ENCODE measurements at regions not wholly inside any gene's neighbourhood (a gene's known extent, or its start where the extent isn't known, plus 50 kb on each side); places are given as distances from the start of the nearest gene placed in this dataset.

DNA sequence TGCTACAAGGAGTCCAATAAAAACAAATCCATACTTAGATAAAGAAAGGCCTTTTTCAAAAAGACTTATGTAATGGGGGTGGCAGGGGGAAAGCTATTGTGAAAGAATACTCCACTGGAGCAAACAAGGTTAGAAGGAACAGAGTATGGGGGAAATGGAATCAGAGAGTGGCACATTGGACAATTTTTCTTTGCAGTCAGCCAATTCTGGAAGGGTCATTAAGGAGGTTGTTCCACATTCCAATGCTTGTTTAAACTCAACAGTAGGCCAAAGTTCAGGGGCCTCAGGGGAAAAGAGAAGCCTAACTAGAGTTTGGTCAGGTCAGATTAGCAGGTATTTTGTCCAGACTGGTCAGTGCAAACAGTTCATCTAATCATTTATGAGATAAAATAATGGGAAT is 105.2 kb upstream of the RESF1 start:
- TF ChIP-seq, protein P1, sequence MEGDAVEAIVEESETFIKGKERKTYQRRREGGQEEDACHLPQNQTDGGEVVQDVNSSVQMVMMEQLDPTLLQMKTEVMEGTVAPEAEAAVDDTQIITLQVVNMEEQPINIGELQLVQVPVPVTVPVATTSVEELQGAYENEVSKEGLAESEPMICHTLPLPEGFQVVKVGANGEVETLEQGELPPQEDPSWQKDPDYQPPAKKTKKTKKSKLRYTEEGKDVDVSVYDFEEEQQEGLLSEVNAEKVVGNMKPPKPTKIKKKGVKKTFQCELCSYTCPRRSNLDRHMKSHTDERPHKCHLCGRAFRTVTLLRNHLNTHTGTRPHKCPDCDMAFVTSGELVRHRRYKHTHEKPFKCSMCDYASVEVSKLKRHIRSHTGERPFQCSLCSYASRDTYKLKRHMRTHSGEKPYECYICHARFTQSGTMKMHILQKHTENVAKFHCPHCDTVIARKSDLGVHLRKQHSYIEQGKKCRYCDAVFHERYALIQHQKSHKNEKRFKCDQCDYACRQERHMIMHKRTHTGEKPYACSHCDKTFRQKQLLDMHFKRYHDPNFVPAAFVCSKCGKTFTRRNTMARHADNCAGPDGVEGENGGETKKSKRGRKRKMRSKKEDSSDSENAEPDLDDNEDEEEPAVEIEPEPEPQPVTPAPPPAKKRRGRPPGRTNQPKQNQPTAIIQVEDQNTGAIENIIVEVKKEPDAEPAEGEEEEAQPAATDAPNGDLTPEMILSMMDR (IDR thresholded peaks at IDR 0.05; ENCODE audit: borderline replicate concordance, extremely low read depth, low read length, poor library complexity, severe bottlenecking): no peak
- no peak for TF ChIP-seq EZH2 (IDR thresholded peaks at IDR 0.05; ENCODE audit: borderline replicate concordance, low read depth, low read length, severe bottlenecking)

Data from DND-41 (cell line).